GOT3 (cell line): ENCODE measurements at regions not wholly inside any gene's neighbourhood (a gene's known extent, or its start where the extent isn't known, plus 50 kb on each side); places are given as distances from the start of the nearest gene placed in this dataset.
"Not testable (repeated sequence)": the region's sequence is repeated elsewhere in the genome, so short reads cannot be mapped to it uniquely, and the experiment has no call there.

ENCODE experiments used
- DNase-seq: peaks from one replicate; lab custom pipeline; 2025; ENCODE audit warnings: mixed read lengths; lab: John Stamatoyannopoulos, UW

DNA sequence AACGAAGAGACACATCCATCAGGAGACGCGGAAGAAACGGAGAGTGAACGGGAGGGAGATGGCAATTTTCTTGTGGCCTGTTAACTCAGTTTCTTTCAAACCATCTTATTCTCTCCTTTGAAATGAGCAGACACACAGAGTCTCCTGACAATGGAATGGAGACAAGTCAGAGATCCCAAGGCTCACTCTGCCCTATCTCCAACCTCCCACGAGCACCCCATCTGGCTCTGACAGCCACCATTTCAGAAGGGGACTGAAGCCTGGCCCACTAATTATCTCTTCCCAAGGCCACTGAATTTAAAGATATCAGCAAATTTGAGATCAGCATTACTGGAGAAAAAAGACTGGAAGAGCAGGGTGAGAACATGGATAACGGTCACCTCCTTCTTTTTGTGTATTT lies 215.6 kb downstream of the DHX15 start:
- DNase-seq = no peak

DNA sequence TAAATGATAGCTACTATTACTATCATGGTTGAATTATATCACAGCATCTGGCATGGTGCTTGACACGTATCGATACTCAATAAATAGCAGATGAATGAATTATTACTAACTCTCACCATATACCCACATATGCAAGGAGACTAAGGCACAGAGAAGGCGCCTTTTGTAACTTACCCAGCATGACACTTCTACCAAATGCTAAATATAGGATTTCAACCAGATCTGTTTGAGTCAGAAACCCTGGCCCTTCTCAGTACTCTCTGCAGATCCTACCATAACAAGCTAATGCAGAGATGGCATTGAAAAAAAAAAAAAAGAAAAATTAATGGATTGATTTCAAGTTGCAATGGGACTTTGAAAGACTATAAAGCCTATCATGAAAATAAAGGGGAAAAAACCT lies 219.5 kb downstream of the DHX15 start:
- DNase-seq = no peak

DNA sequence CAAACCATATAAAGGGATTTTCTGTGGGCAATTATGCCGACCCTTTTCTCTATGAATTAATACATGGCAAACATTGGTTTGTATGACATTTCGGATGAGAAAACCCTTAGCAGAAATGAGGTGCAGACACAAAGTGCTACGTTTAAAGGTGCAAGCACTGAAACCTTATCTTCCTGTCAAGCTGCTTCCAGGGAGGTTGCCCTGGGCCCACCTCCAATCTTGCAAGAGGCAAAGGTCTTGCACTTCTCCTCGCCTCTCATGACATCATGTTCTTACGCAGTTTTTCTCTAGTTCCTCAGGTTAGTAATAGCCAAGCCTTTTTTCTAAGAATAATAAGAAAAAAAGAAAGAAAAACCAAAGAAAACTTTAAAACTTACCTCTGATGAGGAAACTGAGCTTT lies 220.1 kb downstream of the DHX15 start:
- DNase-seq = no peak

DNA sequence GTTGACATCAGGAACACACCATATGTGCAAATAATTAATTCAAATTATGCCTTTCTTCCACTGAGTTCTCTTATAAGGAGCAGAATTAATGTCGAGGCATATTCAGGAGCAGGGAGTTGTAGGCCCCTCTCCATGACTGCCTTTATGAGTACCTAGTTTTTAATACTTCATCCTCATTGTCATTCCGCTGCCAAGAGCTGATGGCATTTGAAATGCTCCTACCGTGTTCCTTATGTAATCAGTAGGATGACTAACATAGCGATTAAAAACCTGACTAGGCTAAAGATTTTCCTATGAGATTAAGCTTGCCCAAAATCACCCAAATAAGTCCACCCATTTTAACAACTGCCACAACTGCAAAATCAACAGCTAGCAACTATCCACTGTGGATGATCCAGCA lies 220.6 kb downstream of the DHX15 start:
- DNase-seq = no peak

DNA sequence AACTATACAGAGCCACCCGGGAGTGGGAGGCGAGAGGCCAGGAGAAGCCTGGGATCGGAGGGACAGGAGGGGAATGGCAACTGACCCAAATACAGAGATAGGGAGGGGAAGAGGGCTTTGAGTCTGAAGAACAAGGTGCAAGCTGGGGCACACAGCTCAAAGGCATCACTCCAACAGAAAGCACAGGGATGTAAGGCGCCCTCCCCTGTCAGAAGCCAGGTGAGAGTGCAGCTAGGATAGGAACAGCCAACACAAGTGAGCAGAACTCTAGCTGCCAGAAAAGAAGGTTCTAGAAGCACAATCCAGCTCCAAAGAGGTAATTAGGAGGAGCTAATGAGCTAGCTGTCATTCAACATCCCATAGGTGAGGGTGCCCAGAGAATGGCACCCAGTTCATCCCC lies 232.2 kb downstream of the DHX15 start:
- DNase-seq = no peak

DNA sequence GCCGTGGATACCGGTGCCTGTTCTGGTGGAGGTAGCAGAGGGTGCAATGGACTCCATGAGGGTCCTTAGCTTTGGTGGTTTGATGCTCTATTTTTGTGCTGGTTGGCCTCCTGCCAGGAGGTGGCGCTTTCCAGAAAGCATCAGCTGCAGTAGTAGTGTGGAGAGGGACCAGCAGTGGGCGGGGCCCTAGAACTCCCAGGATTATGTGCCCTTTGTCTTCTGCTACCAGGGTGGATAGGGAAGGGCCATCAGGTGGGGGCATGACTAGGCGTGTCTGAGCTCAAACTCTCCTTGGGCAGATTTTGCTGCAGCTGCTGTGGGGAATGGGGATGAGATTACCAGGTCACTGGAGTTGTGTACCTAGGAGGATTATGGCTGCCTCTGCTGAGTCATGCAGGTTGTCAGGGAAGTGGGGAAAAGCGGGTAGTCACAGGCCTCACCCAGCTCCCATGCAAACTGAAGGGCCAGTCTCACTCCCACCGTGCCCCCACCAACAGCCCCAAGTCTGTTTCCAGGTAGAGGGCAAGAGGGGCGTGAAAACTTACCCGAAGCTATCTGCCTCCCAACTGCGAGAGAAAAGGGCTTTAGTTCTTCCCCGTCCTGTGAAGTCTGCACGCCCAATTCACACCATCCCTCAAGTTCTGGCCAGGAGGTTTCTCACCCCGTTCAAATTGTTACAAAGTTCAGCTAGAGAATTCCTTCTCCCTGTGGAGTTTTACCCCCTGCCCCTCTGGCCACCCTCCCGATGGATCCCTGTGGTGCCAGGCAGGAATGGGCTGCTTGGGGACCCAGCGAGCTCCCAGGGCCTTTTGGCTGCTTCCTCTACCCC lies 235.0 kb downstream of the DHX15 start:
- not testable (repeated sequence) for DNase-seq

DNA sequence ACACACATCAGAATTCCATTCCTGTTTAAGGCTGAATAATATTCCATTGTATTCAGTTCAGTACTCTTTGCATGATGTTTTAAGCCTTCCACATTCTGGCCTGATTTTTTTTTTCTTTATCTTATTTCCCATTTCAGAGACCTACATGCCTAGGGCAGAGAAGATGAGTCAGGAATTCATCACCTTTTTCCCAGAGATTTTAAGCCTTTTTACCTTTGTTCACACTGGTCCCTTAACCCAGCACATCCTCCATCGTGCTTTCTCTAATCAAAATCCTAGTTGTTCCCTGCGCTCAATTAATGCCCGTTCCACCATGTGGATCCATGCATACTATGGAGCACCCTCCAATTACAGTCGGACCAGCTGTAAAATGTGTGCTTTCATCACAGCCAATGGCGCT lies 245.1 kb downstream of the DHX15 start:
- DNase-seq = no peak

DNA sequence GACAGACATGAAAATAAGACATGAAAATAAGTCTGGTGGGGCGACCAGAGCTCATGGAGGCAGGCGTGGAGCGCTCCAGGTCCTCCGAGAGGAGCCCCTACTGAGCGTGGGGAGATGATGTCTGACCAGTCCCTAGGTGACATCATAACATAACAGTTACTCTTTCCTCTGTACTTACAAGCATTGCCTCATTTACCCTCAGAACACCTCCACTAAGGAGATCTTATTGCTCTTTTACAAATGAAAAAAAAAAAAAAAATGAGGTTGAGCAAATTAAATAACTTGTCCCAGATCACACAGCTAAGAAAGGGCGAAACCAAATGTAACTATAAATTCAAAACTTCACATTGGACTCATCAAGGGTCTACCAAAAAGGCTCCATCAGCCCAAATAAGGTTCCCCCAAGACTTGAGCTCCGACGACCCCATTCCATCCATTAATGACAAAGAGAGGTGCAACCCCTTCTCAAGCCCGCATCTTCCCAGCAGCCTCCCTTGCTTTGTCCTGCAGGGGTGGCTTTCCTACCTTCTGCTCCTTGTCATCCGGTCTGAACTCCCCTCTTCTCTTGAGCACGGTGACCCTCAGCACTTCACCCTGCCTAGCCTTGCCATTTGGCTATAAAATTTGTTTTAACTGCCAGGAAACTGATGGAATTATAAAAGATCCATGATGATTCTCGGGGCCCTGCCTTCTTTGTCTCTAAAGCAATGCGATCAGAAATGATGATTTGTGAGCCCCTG lies 246.7 kb downstream of the DHX15 start:
- DNase-seq = no peak

DNA sequence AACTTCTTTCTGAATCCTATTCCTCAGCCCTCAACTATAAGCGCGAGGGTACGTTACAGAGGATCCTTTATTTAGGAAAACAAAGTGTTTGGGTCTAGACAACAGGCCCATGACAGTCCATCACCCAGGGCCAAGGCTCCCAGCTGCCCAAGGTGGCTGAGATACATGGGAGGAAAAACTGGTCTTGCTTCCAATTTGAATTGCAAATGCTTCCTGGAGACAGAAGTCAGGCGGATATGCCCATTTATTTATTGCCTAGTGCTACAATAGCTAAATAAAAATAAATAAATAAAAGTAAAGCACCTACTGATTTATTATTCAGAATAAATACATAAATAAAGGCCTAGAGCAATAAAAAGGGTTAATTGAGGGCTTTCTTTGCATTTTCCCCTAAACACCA lies 248.7 kb downstream of the DHX15 start:
- DNase-seq = no peak

DNA sequence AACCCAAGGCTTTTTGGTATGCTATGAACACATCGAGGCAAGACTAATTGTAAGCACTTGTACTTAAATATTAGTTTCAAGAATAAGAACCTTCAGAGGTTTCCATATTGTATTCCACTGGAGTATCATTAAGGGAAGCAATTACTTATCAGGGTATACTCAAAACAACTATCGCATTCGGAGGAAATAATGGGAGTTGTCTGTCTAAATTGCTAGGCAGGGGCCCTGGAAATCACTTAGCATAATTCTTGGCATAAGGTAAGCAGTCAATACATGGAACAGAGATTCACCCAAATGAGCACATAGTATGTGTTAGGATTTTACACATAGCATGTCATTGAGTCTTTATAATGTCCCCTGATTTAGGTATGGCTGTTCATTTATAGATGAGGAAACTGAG lies 249.4 kb downstream of the DHX15 start:
- no peak for DNase-seq

DNA sequence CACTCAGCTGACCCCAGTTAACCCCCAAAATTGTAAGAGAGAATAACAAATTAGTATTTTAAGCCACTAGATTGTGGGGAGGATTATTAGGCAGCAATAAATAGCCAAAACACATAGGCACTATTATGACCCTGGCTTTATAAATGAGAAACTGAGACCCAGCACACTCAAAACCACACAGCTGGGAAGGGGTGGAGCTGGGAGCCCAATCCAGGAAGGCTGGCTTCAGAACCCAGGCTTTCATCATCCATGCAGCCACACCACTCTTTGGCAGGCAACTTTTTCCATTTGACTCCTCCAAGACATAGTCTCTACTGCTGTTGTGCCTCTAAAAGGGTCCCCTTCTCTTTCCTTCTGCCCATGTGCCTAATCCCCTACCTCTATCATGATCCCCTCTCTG lies 253.8 kb downstream of the DHX15 start:
- no peak for DNase-seq

DNA sequence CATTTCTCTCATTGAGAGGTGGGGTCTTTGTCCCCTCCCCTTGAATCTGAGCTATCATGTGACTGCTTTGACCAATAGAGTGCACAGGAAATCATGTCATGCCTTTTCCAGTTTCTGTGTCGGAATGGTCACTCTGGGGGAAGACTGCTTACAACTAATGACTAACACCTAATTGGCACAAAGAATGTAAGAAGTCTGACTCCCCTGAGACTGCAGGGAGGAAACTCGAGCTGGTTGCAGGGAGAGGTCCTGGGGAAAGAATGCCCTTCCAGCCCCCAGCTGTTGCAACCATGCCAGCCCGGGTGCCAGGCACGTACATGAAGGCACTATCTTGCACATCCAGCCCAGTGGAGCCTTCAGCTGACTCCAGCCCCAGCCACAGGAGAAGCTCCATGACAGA lies 254.2 kb downstream of the DHX15 start:
- no peak for DNase-seq

DNA sequence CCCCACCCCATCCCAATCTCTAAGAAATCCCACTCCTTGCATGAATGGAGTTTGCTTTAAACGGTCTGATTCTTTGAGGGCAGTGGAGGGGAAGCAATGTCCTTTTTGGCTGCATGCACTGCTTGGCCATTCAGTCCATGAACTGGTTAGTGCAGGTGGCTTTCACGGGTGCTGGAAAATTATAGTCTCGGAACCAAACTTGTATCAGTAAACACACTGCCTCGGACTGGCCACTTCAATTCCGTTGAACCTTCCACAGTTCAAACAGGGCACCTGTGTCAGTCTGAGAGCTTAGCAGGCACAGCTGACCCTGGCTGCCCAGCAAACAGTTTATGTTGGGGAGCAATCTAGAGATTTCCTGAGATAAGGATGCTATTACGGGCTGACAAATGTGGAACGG lies 255.6 kb downstream of the DHX15 start:
- DNase-seq = no peak

DNA sequence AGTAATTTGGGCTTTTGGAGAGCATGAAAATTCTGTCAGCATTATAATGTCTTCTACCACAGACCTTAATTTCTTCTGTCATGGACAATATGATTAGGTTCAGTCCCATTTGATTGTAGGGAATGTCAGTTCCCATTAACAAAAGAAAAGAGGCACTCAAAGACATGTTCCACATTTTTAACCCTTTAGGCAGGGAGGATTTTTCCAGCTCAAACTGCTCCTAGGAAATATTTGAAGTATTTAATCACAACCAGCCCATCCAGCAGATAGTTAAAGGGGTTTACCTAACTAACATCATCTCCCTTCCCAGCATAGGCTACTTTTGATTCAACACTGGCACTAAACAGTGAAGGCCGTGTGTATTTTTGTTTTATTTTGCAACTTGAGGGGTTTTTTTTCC lies 256.0 kb downstream of the DHX15 start:
- DNase-seq = no peak

DNA sequence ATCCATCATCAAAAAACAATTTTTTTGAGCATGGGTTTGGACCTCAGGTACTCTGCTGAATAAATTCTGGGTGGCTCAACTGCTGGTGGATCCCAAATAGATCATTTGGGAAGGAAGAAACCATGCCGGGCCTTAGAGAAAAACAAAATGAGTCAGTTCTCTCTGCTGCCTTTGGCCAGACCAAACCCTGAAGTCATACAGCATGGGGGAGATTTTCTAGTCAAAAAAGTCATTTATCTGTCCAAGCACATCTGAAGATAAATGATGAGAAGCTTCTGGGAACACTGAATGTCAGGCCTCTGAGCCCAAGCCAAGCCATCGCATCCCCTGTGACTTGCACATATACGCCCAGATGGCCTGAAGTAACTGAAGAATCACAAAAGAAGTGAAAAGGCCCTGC lies 261.4 kb downstream of the DHX15 start:
- DNase-seq = no peak

DNA sequence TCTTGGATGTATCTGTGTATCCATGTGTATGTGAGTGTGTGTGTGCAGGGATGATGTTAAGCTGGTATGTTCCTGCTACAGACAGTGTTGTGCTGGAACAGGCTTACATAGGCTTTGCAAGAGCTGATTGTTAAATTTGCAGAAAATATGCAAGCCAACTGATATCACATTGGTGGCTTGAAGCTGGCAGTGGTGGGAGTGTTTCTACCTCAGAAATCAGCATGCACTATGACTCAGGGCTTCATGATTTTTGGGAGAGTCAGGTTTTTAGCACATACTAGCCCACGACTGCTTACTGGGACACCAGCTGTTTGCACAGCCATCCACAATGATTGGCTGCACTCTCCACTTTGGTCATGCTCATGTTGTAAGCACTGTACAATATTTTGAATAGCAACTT lies 261.8 kb downstream of the DHX15 start:
- no peak for DNase-seq

DNA sequence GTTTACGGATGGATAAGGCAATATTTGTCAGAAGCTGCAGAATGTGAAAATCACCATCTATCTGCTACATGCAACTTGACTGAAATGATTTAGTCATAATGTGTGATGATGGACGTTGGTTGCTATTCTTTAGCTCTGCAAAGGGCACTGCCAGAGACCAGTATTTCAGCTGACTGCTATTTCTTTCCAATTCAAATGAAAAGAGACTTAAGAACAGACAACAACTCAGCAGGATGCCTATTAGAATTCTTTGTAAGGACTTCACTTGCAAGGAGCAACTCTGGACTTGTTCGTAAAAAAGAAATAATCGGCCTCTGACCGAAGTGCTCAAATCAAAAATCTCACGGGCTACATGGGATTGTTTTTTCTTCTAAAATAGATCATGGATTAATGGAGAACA lies 262.7 kb downstream of the DHX15 start:
- DNase-seq = no peak

DNA sequence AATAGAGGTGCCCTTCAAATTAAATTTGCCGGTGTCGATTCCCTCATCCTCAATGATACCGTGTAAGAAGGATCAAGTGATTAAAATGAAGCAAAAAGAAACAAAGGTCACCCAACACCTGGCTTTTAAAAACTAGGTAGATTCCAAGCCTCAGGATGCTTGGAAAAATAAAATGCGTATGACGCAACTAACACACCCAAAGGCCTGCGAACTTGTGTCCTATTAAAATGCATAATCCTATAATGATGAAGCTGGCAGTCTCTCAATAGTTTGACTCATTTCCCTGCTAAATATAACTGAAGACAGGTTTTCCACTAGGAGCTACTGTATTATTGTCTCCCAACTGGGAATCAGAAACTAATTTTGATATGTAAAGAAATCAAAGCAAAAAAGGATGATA lies 263.2 kb downstream of the DHX15 start:
- no peak for DNase-seq

DNA sequence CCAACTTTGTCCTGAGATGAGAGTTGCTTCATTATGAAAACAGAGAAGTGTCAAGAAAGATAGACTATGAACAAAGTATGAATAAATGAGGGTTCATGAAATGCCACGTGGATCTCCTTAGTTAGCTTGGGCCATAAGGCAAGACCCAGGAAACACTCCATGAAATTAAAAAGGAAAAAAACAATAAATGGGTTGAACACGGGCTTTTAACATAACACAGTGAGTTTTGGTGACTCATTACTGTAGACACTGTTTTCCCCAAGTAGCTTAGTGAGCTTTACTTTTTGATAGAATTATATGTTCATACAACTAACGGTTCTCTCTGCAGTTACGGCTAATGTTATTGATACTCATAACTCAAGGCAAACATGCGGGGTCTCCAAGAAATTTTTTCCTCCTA lies 265.0 kb downstream of the DHX15 start:
- no peak for DNase-seq

DNA sequence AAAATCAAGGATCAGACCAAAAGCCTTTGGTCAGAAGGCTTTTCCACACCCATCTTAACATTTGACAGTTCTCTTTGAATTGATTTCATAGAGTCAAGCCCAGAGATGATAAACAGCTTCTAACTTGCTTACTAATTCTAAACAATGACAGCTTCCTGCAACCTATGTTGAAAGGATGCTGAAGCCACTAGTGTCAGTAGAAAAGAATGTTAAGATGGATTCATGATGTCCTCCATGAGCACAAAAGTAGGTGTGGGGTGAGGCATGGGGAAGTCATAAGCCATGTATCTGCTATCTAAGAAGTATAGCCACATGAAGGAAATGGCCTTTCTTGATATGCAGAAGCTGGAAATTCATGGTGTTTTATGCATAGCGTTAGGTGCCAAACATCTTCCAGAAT lies 269.3 kb downstream of the DHX15 start:
- no peak for DNase-seq

DNA sequence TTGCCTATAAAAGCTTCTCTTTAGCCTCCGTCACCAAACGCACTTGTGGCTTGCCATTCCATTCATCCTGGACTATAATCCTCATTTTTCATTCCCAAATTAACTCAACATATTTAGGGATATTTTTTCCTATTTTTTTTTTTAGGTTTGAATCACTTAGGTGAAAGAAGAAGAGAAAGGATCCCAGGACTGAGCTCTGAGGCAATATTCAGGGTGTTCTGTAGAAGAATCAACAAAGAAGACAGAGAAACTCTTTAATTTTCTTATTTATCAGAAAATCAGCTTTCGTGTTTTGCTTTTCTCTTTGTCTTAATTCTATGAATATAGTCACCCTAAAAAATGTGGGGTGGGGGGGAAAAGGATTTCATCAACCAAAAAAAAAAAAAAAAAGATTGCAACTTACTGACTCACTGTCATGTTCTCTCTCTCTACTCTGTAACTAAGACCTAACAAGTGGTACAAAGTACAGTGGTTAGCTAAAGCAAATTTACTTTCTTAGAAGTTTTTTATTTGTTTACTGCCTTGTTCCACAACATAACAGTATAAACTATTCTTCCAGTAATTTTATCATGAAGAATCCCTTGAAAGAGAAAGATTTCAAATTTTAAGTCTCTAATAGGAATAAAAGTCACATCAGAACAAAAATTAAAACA lies 272.0 kb downstream of the DHX15 start:
- DNase-seq = no peak

DNA sequence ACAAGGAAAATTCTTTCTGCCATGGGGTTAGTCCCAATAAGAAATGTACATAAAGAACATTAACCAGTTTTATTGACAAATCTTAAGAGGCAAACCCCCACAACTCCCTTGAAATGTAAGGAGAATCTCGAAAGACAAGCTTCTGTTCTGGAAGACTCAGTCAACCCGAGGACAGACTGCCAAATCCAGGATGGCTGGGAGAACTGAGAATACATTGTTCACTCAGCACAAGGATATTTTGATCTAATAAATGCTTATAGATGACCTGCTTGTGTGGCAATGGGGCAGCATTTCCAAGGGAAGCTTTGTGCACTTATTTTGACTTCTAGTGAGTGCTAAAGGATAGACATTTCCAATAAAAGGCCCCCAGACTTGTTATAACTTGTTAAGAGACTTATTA lies 280.4 kb downstream of the DHX15 start:
- DNase-seq = no peak

DNA sequence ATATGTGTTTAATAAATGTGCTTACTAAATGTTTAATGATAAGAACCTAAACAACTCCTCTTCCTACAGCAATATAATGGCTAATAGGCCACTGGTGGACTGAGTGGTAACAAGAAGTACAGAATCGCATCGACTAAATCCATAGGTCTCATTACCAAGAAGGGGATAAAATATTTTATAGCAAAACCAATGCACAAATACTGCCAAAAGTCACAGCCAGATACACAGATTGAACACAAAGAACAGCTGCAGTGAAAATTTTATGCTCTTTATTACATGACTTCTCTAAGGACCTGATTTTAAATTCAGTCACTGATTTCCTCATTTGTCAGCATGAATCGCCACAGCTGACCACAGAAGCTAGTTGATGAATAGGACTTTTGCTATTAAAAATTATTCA lies 285.4 kb downstream of the DHX15 start:
- no peak for DNase-seq
